Ishikawa (cell line): ENCODE measurements at regions not wholly inside any gene's neighbourhood (a gene's known extent, or its start where the extent isn't known, plus 50 kb on each side); places are given as distances from the start of the nearest gene placed in this dataset.

ENCODE experiments used
- CEBPB ChIP-seq: IDR thresholded peaks from 2 replicates; pipeline ENCODE4 v1.6.1; 2012
- FOXM1 ChIP-seq: IDR thresholded peaks from 2 replicates; pipeline ENCODE4 v1.6.1; 2012; ENCODE audit warnings: low read depth, borderline replicate concordance
- REST ChIP-seq: IDR thresholded peaks from 2 replicates; pipeline ENCODE4 v1.6.1; 2012; ENCODE audit warnings: low read depth, mild to moderate bottlenecking
- TEAD4 ChIP-seq: IDR thresholded peaks from 2 replicates; pipeline ENCODE4 v1.6.1; 2012

- TF ChIP-seq REST (no peak), FOXM1 (no peak), TEAD4 (no peak), CEBPB (no peak)
Measured at GRCh38 chr12:5195244-5195643, 151.6 kb downstream of the KCNA5 start.
